HG03108 (cell line): ENCODE measurements at regions not wholly inside any gene's neighbourhood (a gene's known extent, or its start where the extent isn't known, plus 50 kb on each side); places are given as distances from the start of the nearest gene placed in this dataset.

Experiments
- ATAC-seq: cut with Tn5 transposase; IDR thresholded peaks from one replicate; pipeline ENCODE4 v1.9.1; 2021; ENCODE audit warnings: moderate library complexity; ENCODE audit not compliant: unreplicated experiment

DNA sequence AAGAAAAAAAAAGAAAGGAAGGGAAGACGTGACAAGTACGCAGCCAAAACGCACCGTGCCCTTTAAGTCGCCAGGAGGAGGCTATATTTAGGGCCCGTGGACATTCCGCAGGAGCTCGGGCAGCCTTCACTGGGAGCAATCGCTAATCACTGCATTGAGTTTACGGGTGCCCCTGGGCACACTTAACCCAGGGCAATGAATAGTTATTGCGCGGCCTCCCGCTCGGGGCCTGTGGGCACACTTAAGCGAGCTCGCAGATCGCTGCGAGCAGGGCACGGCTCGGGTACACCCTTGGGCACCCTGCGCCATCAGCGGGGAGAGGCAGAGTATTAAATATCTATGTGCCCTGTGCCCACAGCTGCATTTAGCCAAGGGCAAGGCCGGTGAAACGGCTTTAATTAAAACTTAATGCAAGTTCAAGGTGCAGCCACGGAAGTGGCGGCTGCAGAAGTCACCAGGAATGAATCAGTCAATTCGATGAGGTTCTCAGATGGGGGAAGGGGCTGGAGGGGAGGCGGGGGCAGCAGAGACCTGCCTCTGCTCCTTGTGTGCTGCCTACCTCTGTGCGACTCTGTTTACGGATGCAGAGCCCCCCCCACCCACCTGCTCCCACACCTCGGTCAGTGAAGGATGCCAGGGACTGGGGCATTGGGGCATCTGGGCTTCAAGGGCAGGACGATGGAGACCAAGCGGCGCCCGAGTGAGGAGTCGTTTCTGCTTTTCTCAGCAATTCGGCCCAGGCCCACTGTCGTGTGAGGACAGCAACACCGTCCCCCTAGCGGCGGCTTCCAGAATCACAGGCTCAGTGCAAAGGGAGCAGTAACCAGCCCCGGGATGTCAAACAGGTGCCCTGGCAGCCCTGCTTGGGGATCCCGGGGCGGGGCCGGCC lies 51.8 kb upstream of the TARDBP start:
- no peak for ATAC-seq

- ATAC-seq = no peak
These were observed 51.1 kb upstream of the TARDBP start for GRCh38 chr1:10961300-10961833.

DNA sequence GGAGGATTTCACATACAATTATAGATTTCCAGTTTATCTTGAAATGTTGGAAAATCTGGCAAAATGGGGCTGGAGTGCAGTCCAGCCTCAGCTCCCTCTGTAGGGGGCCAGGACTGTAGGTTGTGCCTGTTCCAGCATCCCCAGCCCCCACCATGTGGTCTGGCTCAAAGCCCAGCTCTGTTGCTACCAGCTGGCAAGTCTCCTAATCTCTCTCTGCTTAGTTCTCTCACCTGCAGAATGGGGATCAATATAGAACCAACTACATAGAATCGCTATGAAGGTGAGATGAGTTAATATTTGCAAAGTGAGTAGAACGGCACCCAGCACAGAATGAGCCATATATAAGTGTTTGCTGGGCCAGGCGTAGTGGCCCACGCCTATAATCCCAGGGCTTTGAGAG lies 50.0 kb upstream of the TARDBP start:
- no peak for ATAC-seq
